ENCODE measurements at regions not wholly inside any gene's neighbourhood (a gene's known extent, or its start where the extent isn't known, plus 50 kb on each side); places are given as distances from the start of the nearest gene placed in this dataset.

DNA sequence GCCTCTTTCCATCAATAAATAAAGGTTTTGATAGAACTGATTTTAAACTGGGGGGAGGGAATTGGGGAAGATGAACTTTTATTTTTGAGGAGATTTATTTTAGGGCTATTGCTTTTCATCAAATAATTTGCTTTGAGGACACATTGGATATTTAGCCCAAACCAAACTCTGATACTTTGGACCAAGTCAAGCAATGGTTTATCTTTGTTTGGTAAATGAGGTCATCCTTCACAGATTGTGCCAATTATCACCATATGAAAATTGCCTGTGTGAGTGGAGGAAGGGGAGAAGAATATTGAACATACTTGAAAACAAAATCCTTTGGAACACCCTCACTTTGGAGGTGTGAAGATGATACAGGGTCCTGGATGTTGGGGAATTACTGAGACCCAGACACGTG is 176.9 kb upstream of the CD180 start:
- ChIA-PET CTCF (interaction anchor here (2.2 kb wide), 1 partner anchor 11 kb away, joined by 8 read pairs; no protein-coding TSS in a partner anchor), POLR2A (no interaction called here)
- no peak for TF ChIP-seq PBX3 (IDR thresholded peaks at IDR 0.05)
- no peak for TF ChIP-seq CHD2 (IDR thresholded peaks at IDR 0.05; ENCODE audit: low read length, partially characterized antibody)
- TF ChIP-seq RXRA (IDR thresholded peaks at IDR 0.05; ENCODE audit: borderline replicate concordance, low read depth) = no peak
- TF ChIP-seq, protein P1, sequence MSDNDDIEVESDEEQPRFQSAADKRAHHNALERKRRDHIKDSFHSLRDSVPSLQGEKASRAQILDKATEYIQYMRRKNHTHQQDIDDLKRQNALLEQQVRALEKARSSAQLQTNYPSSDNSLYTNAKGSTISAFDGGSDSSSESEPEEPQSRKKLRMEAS (IDR thresholded peaks at IDR 0.05; ENCODE audit: low read depth) = no peak
- no peak for TF ChIP-seq EZH2phosphoT487 (IDR thresholded peaks at IDR 0.05; ENCODE audit: borderline replicate concordance, low read depth)
- no peak for TF ChIP-seq TCF12 (IDR thresholded peaks at IDR 0.05)
- TF ChIP-seq MEF2A (IDR thresholded peaks at IDR 0.05; ENCODE audit: borderline replicate concordance, low read depth) = no peak
- no peak for TF ChIP-seq GATA2 (CRISPR knock-in tag; IDR thresholded peaks at IDR 0.05)
- TF ChIP-seq, protein P2, sequence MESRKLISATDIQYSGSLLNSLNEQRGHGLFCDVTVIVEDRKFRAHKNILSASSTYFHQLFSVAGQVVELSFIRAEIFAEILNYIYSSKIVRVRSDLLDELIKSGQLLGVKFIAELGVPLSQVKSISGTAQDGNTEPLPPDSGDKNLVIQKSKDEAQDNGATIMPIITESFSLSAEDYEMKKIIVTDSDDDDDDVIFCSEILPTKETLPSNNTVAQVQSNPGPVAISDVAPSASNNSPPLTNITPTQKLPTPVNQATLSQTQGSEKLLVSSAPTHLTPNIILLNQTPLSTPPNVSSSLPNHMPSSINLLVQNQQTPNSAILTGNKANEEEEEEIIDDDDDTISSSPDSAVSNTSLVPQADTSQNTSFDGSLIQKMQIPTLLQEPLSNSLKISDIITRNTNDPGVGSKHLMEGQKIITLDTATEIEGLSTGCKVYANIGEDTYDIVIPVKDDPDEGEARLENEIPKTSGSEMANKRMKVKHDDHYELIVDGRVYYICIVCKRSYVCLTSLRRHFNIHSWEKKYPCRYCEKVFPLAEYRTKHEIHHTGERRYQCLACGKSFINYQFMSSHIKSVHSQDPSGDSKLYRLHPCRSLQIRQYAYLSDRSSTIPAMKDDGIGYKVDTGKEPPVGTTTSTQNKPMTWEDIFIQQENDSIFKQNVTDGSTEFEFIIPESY (IDR thresholded peaks at IDR 0.05; ENCODE audit: borderline replicate concordance, low read depth) = no peak
- no peak for TF ChIP-seq CTCF (IDR thresholded peaks at IDR 0.05)
- TF ChIP-seq SMC3 (IDR thresholded peaks at IDR 0.05; ENCODE audit: low read depth, low read length) = no peak
- no peak for TF ChIP-seq GABPA (IDR thresholded peaks at IDR 0.05; ENCODE audit: low read depth)
- TF ChIP-seq SIN3A (IDR thresholded peaks at IDR 0.05; ENCODE audit: borderline replicate concordance, low read depth, low read length) = no peak
- TF ChIP-seq FOSL2 (IDR thresholded peaks at IDR 0.05; ENCODE audit: borderline replicate concordance, low read depth) = no peak
- TF ChIP-seq POLR2AphosphoS5 (IDR thresholded peaks at IDR 0.05; ENCODE audit: low read depth, low read length) = no peak
- TF ChIP-seq USF2 (IDR thresholded peaks at IDR 0.05; ENCODE audit: borderline replicate concordance, low read depth, low read length) = no peak
- TF ChIP-seq FOXJ3 (CRISPR knock-in tag; IDR thresholded peaks at IDR 0.05) = no peak
- TF ChIP-seq RFX5 (IDR thresholded peaks at IDR 0.05; ENCODE audit: low read length) = no peak
- TF ChIP-seq, protein P3, sequence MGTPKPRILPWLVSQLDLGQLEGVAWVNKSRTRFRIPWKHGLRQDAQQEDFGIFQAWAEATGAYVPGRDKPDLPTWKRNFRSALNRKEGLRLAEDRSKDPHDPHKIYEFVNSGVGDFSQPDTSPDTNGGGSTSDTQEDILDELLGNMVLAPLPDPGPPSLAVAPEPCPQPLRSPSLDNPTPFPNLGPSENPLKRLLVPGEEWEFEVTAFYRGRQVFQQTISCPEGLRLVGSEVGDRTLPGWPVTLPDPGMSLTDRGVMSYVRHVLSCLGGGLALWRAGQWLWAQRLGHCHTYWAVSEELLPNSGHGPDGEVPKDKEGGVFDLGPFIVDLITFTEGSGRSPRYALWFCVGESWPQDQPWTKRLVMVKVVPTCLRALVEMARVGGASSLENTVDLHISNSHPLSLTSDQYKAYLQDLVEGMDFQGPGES (IDR thresholded peaks at IDR 0.05; ENCODE audit: low read depth, low read length) = no peak
- TF ChIP-seq NRF1 (IDR thresholded peaks at IDR 0.05; ENCODE audit: low read depth, low read length) = no peak

More for the DNA sequence above, 176.9 kb upstream of the CD180 start:
- Histone ChIP-seq H3K79me2 (ENCODE audit: insufficient read depth) (no peaks in the 10 kb centered on the region), H3K4me2 (no peak overlapping the region), H4K20me1 (ENCODE audit: insufficient read depth) (no peaks in the 10 kb centered on the region), H3K9me2 (no peaks in the 10 kb centered on the region), H3K27ac (ENCODE audit: low read depth in 2 of 2, low read length in 1 of 2) (no peak overlapping the region), H3K9ac (no peak overlapping the region), H3K4me1 (ENCODE audit: control insufficient read depth in 1 of 2, insufficient read depth in 2 of 2, low read depth in 1 of 2, low read length in 1 of 2) (peaks cover 0 to 6% of the 10 kb centered on the region in 2 experiments; a peak in 3 of 4 replicates), H3K4me3 (ENCODE audit: low read depth in 2 of 2, low read length in 1 of 2) (no peak overlapping the region), H3K27me3 (ENCODE audit: insufficient read depth) (no peaks in the 10 kb centered on the region), H3K36me3 (replicated peaks in 1 of 2; ENCODE audit: control insufficient read depth in 1 of 2, insufficient read depth in 2 of 2, low read length in 1 of 2) (no peaks in the 10 kb centered on the region), H3F3A (replicated peaks; ENCODE audit: insufficient read depth) (no peaks in the 10 kb centered on the region), H3K9me3 (no peaks in the 10 kb centered on the region), H2AFZ (ENCODE audit: low read depth) (no peak overlapping the region)
- no peak for DNase-seq
- WGBS (ENCODE audit: low lambda C conversion rate) = 24% methylated on average over 1 of the region's 1 CpG
